Keratinocyte (primary cell): ENCODE measurements at regions not wholly inside any gene's neighbourhood (a gene's known extent, or its start where the extent isn't known, plus 50 kb on each side); places are given as distances from the start of the nearest gene placed in this dataset.

Source experiments
- EZH2 ChIP-seq: IDR thresholded peaks from one replicate; pipeline ENCODE4 v1.6.1; 2012; ENCODE audit warnings: inconsistent platforms, mild to moderate bottlenecking, low read length, moderate library complexity
- TF ChIP-seq, protein P1 (sequence below), 3 experiments: IDR thresholded peaks in 1 of 3; conservative IDR thresholded peaks in 1 of 3; optimal IDR thresholded peaks in 1 of 3; 2 replicates in 2 of 3; 3 replicates in 1 of 3; pipeline versions ENCODE3 to v1.5.1; 2011; ENCODE audit warnings: low read length in 3 of 3, mild to moderate bottlenecking in 3 of 3, moderate library complexity in 2 of 3, control low read depth in 1 of 3, inconsistent platforms in 1 of 3; ENCODE audit not compliant: insufficient read depth in 2 of 3; ENCODE audit errors: extremely low read depth in 1 of 3

DNA sequence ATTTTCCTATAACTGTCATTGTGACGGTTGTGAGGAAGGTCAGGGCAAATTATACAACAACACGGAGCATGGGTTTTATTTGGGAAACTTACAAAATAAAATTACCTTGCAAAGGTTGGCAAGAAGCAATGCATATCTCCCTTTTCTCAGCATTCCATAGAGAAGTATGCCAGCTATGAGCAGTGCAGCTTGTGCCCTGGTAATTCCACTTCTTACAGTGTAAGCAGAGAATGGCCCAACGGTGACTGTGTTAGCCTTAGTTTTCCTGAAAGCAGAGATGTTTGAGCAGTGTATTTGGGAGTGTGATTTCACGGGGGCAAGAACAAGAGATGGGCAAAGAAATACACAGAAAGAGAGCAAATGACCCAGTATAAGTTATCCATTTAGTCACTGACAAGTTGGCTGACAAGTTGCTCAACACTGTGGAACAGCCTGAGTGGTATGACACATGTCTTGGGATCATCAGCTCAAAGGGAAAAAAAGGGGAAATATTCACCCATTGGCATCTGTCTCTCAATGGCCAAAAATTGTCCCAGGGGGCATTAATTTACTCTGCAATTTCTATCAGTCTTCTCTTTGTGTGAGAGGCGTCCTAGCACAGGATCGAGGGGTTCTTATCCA lies 210.9 kb upstream of the NRIP1 start:
- no peak for TF ChIP-seq EZH2
- TF ChIP-seq, protein P1, sequence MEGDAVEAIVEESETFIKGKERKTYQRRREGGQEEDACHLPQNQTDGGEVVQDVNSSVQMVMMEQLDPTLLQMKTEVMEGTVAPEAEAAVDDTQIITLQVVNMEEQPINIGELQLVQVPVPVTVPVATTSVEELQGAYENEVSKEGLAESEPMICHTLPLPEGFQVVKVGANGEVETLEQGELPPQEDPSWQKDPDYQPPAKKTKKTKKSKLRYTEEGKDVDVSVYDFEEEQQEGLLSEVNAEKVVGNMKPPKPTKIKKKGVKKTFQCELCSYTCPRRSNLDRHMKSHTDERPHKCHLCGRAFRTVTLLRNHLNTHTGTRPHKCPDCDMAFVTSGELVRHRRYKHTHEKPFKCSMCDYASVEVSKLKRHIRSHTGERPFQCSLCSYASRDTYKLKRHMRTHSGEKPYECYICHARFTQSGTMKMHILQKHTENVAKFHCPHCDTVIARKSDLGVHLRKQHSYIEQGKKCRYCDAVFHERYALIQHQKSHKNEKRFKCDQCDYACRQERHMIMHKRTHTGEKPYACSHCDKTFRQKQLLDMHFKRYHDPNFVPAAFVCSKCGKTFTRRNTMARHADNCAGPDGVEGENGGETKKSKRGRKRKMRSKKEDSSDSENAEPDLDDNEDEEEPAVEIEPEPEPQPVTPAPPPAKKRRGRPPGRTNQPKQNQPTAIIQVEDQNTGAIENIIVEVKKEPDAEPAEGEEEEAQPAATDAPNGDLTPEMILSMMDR (optimal IDR thresholded peaks at IDR 0.05 in 1 of 3, IDR thresholded peaks at IDR 0.05 in 1 of 3, conservative IDR thresholded peaks at IDR 0.05 in 1 of 3; ENCODE audit: extremely low read depth in 1 of 3, insufficient read depth in 2 of 3, low read length in 3 of 3) = no peak
